WERI-Rb-1 (cell line): ENCODE measurements at regions not wholly inside any gene's neighbourhood (a gene's known extent, or its start where the extent isn't known, plus 50 kb on each side); places are given as distances from the start of the nearest gene placed in this dataset.

Source experiments
- DNase-seq: peaks from one replicate; pipeline ENCODE4 v3.0.0-alpha.2; 2020
- H3K27ac ChIP-seq: fragments of 250-450 bp; sonication (Bioruptor Pico); 2 replicates; pipeline ENCODE4 v1.5.1; 2020; ENCODE audit warnings: mild to moderate bottlenecking, moderate library complexity
- H3K27me3 ChIP-seq: fragments of 250-450 bp; sonication (Bioruptor Pico); 2 replicates; pipeline ENCODE4 v1.5.1; 2021; ENCODE audit warnings: mild to moderate bottlenecking, low read depth, moderate library complexity; ENCODE audit not compliant: insufficient read depth, severe bottlenecking
- H3K36me3 ChIP-seq: fragments of 250-450 bp; sonication (Bioruptor Pico); 2 replicates; pipeline ENCODE4 v1.5.1; 2020; ENCODE audit warnings: mild to moderate bottlenecking, moderate library complexity
- H3K4me3 ChIP-seq: 2 replicates; pipeline ENCODE4 v1.5.1; 2011; ENCODE audit warnings: low read depth, mild to moderate bottlenecking, control low read depth, low read length
- H3K9me3 ChIP-seq: fragments of 250-450 bp; sonication (Bioruptor Pico); 2 replicates; pipeline ENCODE4 v1.5.1; 2021; ENCODE audit warnings: mild to moderate bottlenecking, moderate library complexity; ENCODE audit not compliant: severe bottlenecking
- TF ChIP-seq, protein P1 (sequence below): IDR thresholded peaks from 2 replicates; pipeline ENCODE4 v1.5.1; 2011; ENCODE audit warnings: low read depth, mild to moderate bottlenecking, control low read depth, inconsistent platforms, low read length

DNA sequence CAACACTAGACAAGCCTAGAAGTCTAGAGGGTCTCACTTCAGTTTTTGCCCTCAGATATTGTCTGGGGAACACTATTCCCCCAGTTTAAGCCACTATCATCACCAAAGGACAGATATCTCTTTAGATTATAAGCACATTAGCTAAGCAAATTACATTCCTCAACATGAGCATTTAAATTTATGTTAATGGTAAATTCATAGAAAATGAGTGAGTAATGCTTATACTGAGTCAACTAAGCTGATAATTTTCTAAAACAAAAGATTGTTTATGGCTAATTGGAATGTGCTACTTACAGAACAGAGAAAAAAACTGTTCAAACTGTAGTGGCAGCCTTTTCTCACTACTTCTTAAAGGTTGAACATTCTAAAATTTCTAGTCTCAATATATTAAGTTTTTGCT is 290.2 kb downstream of the SLITRK1 start:
- TF ChIP-seq, protein P1, sequence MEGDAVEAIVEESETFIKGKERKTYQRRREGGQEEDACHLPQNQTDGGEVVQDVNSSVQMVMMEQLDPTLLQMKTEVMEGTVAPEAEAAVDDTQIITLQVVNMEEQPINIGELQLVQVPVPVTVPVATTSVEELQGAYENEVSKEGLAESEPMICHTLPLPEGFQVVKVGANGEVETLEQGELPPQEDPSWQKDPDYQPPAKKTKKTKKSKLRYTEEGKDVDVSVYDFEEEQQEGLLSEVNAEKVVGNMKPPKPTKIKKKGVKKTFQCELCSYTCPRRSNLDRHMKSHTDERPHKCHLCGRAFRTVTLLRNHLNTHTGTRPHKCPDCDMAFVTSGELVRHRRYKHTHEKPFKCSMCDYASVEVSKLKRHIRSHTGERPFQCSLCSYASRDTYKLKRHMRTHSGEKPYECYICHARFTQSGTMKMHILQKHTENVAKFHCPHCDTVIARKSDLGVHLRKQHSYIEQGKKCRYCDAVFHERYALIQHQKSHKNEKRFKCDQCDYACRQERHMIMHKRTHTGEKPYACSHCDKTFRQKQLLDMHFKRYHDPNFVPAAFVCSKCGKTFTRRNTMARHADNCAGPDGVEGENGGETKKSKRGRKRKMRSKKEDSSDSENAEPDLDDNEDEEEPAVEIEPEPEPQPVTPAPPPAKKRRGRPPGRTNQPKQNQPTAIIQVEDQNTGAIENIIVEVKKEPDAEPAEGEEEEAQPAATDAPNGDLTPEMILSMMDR: no peak
- no peaks in the 10 kb centered on the region for H3K36me3 ChIP-seq

DNA sequence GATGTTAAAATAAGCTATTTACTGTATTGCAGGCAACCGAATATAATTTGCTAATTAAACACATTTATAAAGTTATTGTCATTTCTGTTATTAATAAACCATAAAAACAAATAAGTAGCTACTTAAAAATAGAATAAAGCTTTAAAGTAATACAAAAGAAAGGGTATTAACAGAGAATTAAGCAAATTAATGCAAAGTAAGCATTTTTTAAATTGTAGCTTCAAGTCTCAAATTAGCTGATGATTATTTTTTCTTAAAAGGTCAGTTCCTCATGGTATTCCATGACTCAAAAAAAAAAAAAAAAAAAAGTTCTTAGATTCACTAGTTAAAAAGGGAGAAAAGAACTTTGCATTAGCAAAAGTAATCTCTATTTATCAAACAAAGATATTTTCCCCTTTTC is 292.5 kb downstream of the SLITRK1 start:
- no peaks in the 10 kb centered on the region for H3K36me3 ChIP-seq
- no peaks in the 10 kb centered on the region for H3K27me3 ChIP-seq
- DNase-seq: no peak
- TF ChIP-seq, protein P1: no peak
- no peak overlapping the region for H3K27ac ChIP-seq
- no peaks in the 10 kb centered on the region for H3K9me3 ChIP-seq
- H3K4me3 ChIP-seq: no peak overlapping the region

More for the DNA sequence above, 290.2 kb downstream of the SLITRK1 start:
- no peak for DNase-seq
- Histone ChIP-seq H3K27ac (no peak overlapping the region), H3K4me3 (no peak overlapping the region), H3K9me3 (no peaks in the 10 kb centered on the region), H3K27me3 (no peaks in the 10 kb centered on the region)

DNA sequence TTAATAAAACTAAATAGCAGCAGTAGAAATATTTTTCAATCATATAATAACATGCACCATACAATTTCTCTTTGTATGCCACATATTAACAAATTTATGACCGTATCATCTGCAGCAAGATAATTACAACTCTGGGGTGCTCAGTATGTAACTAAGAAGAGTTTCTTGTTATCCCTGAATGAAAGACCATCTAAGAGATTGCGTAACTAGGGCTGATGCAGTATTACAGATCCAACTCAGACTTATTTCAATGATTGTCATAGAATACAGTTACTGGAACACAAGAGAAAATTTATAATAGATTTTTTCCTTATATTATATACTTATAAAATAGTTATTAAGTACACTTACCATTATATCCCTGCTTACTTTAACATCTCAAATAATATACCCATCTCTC is 305.1 kb downstream of the SLITRK1 start:
- no peak overlapping the region for H3K4me3 ChIP-seq
- TF ChIP-seq, protein P1: no peak
- no peaks in the 10 kb centered on the region for H3K36me3 ChIP-seq
- H3K27me3 ChIP-seq: no peaks in the 10 kb centered on the region
- no peaks in the 10 kb centered on the region for H3K9me3 ChIP-seq
- DNase-seq: no peak
- H3K27ac ChIP-seq: no peak overlapping the region

DNA sequence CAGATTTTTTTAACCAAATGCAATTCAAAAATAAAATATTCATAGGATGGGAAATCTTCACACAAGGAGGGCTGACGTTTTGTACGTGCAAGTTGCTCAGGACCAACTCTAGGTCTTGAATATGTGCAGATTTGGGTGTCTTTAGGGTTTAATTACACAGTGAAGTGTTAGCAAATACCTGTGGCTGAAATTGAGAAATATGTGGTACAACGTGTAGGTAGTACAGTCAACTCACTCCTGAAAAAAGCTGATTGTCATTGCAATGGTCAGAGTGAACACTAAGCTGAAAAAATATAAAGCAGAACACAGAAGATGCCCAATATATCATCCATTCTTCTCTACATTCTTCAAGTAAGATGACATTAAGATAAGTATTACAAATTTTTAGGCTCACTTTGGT is 314.3 kb downstream of the SLITRK1 start:
- Histone ChIP-seq H3K9me3 (no peaks in the 10 kb centered on the region), H3K27ac (no peak overlapping the region), H3K36me3 (no peaks in the 10 kb centered on the region), H3K4me3 (no peak overlapping the region), H3K27me3 (no peaks in the 10 kb centered on the region)
- DNase-seq: no peak
- TF ChIP-seq, protein P1: no peak

DNA sequence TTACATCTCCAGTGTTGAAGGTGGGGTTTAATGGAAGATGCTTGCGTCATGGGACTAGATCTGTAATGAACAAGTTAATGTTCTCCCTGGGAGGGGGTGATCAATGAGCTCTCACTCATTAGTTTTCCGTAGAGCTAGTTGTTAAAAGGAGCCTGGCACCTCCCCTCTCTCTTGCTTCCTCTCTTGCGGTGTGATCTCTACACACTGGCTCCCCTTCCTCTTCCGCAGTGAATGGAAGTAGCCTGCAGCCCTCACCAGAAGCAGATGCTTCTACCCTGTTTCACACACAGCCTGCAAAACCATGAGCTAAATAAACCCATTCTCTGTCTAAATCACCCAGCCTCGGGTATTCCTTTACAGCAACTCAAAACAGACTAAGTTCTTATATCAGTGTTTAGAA is 318.8 kb downstream of the SLITRK1 start:
- H3K27me3 ChIP-seq: no peaks in the 10 kb centered on the region
- no peak overlapping the region for H3K27ac ChIP-seq
- no peaks in the 10 kb centered on the region for H3K9me3 ChIP-seq
- DNase-seq: no peak
- H3K4me3 ChIP-seq: no peak overlapping the region
- TF ChIP-seq, protein P1: no peak
- H3K36me3 ChIP-seq: no peaks in the 10 kb centered on the region

DNA sequence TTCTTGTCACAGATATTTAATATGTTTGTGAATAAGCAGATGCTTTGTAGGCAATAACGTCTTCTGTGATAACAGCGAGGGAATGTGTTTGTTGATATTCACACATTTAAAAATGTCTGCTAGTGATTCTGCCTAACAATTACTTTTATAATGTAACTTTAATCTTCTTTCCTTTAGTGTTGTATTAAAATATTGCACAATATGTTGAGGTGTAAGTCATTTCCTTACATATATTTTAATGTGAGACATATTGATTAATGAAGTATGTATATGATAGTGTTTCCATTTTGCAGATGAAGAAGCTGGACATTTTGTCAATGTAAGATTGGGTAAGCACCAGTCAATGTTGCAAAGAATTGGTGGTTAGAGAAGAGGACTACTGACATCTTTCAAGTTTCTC is 324.4 kb downstream of the SLITRK1 start:
- no peaks in the 10 kb centered on the region for H3K36me3 ChIP-seq
- no peak overlapping the region for H3K4me3 ChIP-seq
- no peak for DNase-seq
- no peaks in the 10 kb centered on the region for H3K27me3 ChIP-seq
- no peaks in the 10 kb centered on the region for H3K9me3 ChIP-seq
- H3K27ac ChIP-seq: no peak overlapping the region
- TF ChIP-seq, protein P1: no peak
